ENCODE measurements at regions not wholly inside any gene's neighbourhood (a gene's known extent, or its start where the extent isn't known, plus 50 kb on each side); places are given as distances from the start of the nearest gene placed in this dataset.

- TF ChIP-seq CHD1 (IDR thresholded peaks at IDR 0.05; ENCODE audit: low read depth, low read length) = no peak
- no peak for TF ChIP-seq ATF2 (IDR thresholded peaks at IDR 0.05; ENCODE audit: low read length)
- no peak for TF ChIP-seq YY1 (IDR thresholded peaks at IDR 0.05; ENCODE audit: low read depth, low read length)
Observed at GRCh38 chr9:93376411-93376810, 75.1 kb upstream of the FAM120A start (continued).

Measured in H1 (cell line).